Smooth muscle cell (in vitro differentiated cells): ENCODE measurements at regions not wholly inside any gene's neighbourhood (a gene's known extent, or its start where the extent isn't known, plus 50 kb on each side); places are given as distances from the start of the nearest gene placed in this dataset.
"Not testable (repeated sequence)": the region's sequence is repeated elsewhere in the genome, so short reads cannot be mapped to it uniquely, and the experiment has no call there.

Source experiments
- DNase-seq: peaks from one replicate; lab custom pipeline; 2025; ENCODE audit not compliant: unreplicated experiment; lab: John Stamatoyannopoulos, UW
- H2AFZ ChIP-seq: fragments of 200-600 bp; sonication (generic); 2 replicates; pipeline ENCODE4 v1.6.0; 2016; ENCODE audit warnings: antibody characterized with exemption, low read depth, mild to moderate bottlenecking
- H3F3A ChIP-seq: fragments of 200-600 bp; sonication (generic); 2 replicates; pipeline ENCODE4 v1.6.0; 2017; ENCODE audit warnings: antibody characterized with exemption, low read depth
- H3K27ac ChIP-seq: fragments of 200-600 bp; sonication (generic); 2 replicates; pipeline ENCODE4 v1.5.1; 2016; ENCODE audit warnings: low read depth, mild to moderate bottlenecking
- H3K27me3 ChIP-seq: fragments of 200-600 bp; sonication (generic); 2 replicates; pipeline ENCODE4 v1.6.1; 2016; ENCODE audit warnings: low read depth, mild to moderate bottlenecking
- H3K36me3 ChIP-seq: fragments of 200-600 bp; sonication (generic); 2 replicates; pipeline ENCODE4 v1.5.1; 2016; ENCODE audit warnings: low read depth
- H3K4me1 ChIP-seq: fragments of 200-600 bp; sonication (generic); 2 replicates; pipeline ENCODE4 v1.5.1; 2016; ENCODE audit warnings: low read depth
- H3K4me2 ChIP-seq: fragments of 200-600 bp; sonication (generic); 2 replicates; pipeline ENCODE4 v1.6.0; 2016; ENCODE audit warnings: mild to moderate bottlenecking
- H3K4me3 ChIP-seq: fragments of 200-600 bp; sonication (generic); 2 replicates; pipeline ENCODE4 v1.5.1; 2016; ENCODE audit warnings: mild to moderate bottlenecking
- H3K79me2 ChIP-seq: fragments of 200-600 bp; sonication (generic); 2 replicates; pipeline ENCODE4 v1.6.0; 2016; ENCODE audit warnings: low read depth, mild to moderate bottlenecking
- H3K9ac ChIP-seq: fragments of 200-600 bp; sonication (generic); 2 replicates; pipeline ENCODE4 v1.6.0; 2016; ENCODE audit warnings: low read depth
- H3K9me3 ChIP-seq: fragments of 200-600 bp; sonication (generic); replicated peaks from 2 replicates; pipeline ENCODE4 v1.5.1; 2016; ENCODE audit warnings: low read depth
- H4K20me1 ChIP-seq: fragments of 200-600 bp; sonication (generic); 2 replicates; pipeline ENCODE4 v1.6.0; 2016; ENCODE audit warnings: low read depth
- CTCF ChIP-seq: fragments of 200-600 bp; sonication (generic); IDR thresholded peaks from 2 replicates; pipeline ENCODE4 v1.5.1; 2017; ENCODE audit warnings: borderline replicate concordance, mild to moderate bottlenecking, antibody characterized with exemption; ENCODE audit not compliant: insufficient read depth, poor library complexity, severe bottlenecking
- WGBS: methylation state at CpG from one replicate; pipeline ENCODE4 v1.1.7; 2016; ENCODE audit warnings: low lambda C conversion rate; 5-methylcytosine and 5-hydroxymethylcytosine counted together

- Histone ChIP-seq H3K4me3 (no peak overlapping the region), H3K9me3 (no peaks in the 10 kb centered on the region), H3K27ac (no peak overlapping the region), H3K36me3 (no peaks in the 10 kb centered on the region), H3K9ac (no peak overlapping the region), H3K27me3 (no peaks in the 10 kb centered on the region), H3K4me2 (no peak overlapping the region), H2AFZ (no peak overlapping the region), H3F3A (no peaks in the 10 kb centered on the region), H3K4me1 (no peaks in the 10 kb centered on the region), H4K20me1 (no peaks in the 10 kb centered on the region), H3K79me2 (no peaks in the 10 kb centered on the region)
- no peak for TF ChIP-seq CTCF
- 86% methylated on average over 21 of the region's 21 CpGs for WGBS
- no peak for DNase-seq
These were observed 238.8 kb upstream of the SFSWAP start for GRCh38 chr12:131471946-131472732.

DNA sequence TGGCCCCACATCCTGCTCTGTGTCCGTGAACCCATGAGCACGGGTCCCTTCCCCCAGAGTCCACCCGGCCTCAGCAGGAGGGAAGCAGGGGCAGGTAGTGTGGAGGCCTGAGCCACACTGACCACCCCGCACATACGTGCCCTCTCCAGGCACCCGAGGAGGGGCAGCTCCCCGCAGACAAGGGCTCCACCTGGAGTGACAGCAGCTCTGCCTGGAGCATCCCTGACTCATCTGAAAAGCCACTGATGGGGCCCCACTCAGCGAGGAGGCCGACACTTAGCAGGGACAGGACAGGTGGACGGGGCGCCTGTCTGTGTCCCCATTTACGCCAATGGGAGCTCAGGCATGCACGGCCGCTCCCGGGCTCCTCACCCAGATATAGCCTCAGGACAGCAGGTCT is 237.6 kb upstream of the SFSWAP start:
- no peak overlapping the region for H3K4me2 ChIP-seq
- 90% methylated on average over 15 of the region's 15 CpGs for WGBS
- no peaks in the 10 kb centered on the region for H3K27me3 ChIP-seq
- H3K9me3 ChIP-seq = no peaks in the 10 kb centered on the region
- H3K4me1 ChIP-seq = no peaks in the 10 kb centered on the region
- no peaks in the 10 kb centered on the region for H4K20me1 ChIP-seq
- no peaks in the 10 kb centered on the region for H3K36me3 ChIP-seq
- H3K27ac ChIP-seq = no peak overlapping the region
- no peak overlapping the region for H2AFZ ChIP-seq
- no peak for TF ChIP-seq CTCF
- H3K4me3 ChIP-seq = no peak overlapping the region
- no peak for DNase-seq
- H3F3A ChIP-seq = no peaks in the 10 kb centered on the region
- no peaks in the 10 kb centered on the region for H3K79me2 ChIP-seq
- H3K9ac ChIP-seq = no peak overlapping the region

- WGBS = 79% methylated on average over 31 of the region's 31 CpGs
- no peak overlapping the region for H3K4me3 ChIP-seq
- no peaks in the 10 kb centered on the region for H3K79me2 ChIP-seq
- H3F3A ChIP-seq = no peaks in the 10 kb centered on the region
- no peaks in the 10 kb centered on the region for H4K20me1 ChIP-seq
- no peaks in the 10 kb centered on the region for H3K4me1 ChIP-seq
- H3K4me2 ChIP-seq = no peak overlapping the region
- no peaks in the 10 kb centered on the region for H3K9me3 ChIP-seq
- no peak for DNase-seq
- H3K27ac ChIP-seq = no peak overlapping the region
- H2AFZ ChIP-seq = no peak overlapping the region
- no peak overlapping the region for H3K9ac ChIP-seq
- H3K36me3 ChIP-seq = no peaks in the 10 kb centered on the region
- H3K27me3 ChIP-seq = no peaks in the 10 kb centered on the region
- TF ChIP-seq CTCF = no peak
These were observed 236.9 kb upstream of the SFSWAP start for GRCh38 chr12:131473741-131474709.

DNA sequence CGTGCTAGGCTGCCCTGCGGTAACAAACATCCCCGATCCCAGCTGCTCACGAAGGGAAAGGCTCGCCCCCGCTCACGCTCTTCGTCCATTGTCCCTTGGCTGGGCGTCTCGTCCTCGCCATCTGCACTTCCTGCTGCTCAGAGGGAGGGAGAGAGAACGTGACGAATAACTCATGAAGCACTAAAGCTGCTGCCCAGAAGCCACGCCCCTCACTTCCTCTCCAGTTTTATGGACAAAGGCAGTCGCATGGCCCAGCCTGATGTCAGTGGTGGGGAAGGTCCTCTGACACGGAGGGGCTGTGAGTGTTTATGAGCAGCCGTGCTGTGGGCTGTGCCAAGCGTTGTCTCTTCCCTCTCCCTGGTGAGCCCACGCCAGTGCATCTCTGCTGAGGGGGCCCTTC is 235.9 kb upstream of the SFSWAP start:
- not testable (repeated sequence) for H3K4me1 ChIP-seq, H3K4me2 ChIP-seq, H3K79me2 ChIP-seq, H3F3A ChIP-seq, H4K20me1 ChIP-seq, H2AFZ ChIP-seq, DNase-seq, H3K27me3 ChIP-seq, H3K9me3 ChIP-seq, H3K4me3 ChIP-seq, H3K9ac ChIP-seq, H3K27ac ChIP-seq, H3K36me3 ChIP-seq
- 61% methylated on average over 7 of the region's 19 CpGs for WGBS
